WTC11 (cell line): ENCODE measurements at regions not wholly inside any gene's neighbourhood (a gene's known extent, or its start where the extent isn't known, plus 50 kb on each side); places are given as distances from the start of the nearest gene placed in this dataset.

Experiments
- ATAC-seq: fragments of 200-7000 bp; cut with Tn5 transposase; 2 replicates; pipeline ENCODE4 v1.10.0; 2021; ENCODE audit warnings: mild to moderate bottlenecking, moderate library complexity
- CTCF ChIA-PET: fragments of 300-600 bp; sonication (Branson Sonifier 250); formaldehyde crosslinking; loops from one replicate; lab custom pipeline; 2021; ENCODE audit warnings: antibody characterized with exemption; lab: Charles Lee
- POLR2A ChIA-PET: fragments of 350-600 bp; sonication (Branson Sonifier 250); formaldehyde crosslinking; loops from one replicate; lab custom pipeline; 2021; ENCODE audit warnings: antibody characterized with exemption; lab: Charles Lee
- DNase-seq: peaks from one replicate; pipeline ENCODE4 v3.0.0; 2021; ENCODE audit warnings: low spot score
- H3K27ac Mint-ChIP-seq: 2 replicates; pipeline ENCODE4 v1.8.0; 2021; ENCODE audit warnings: mixed read lengths
- H3K27me3 Mint-ChIP-seq: 2 replicates; pipeline ENCODE4 v1.8.0; 2021; ENCODE audit warnings: low read depth, mild to moderate bottlenecking, moderate library complexity, mixed read lengths
- H3K36me3 Mint-ChIP-seq: 2 replicates; pipeline ENCODE4 v1.8.0; 2021; ENCODE audit warnings: mixed read lengths
- H3K4me1 Mint-ChIP-seq: 2 replicates; pipeline ENCODE4 v1.8.0; 2022; ENCODE audit warnings: mixed read lengths
- H3K4me3 Mint-ChIP-seq: 2 replicates; pipeline ENCODE4 v1.8.0; 2021; ENCODE audit warnings: mild to moderate bottlenecking, moderate library complexity, mixed read lengths
- H3K9me3 Mint-ChIP-seq: 2 replicates; pipeline ENCODE4 v1.8.0; 2021; ENCODE audit warnings: mixed read lengths
- ARID4B ChIP-seq: sonication (generic); formaldehyde crosslinking; IDR thresholded peaks from 2 replicates; pipeline ENCODE4 v1.8.0; 2023; ENCODE audit warnings: missing genetic modification reagents, mild to moderate bottlenecking, borderline replicate concordance
- FOXK1 ChIP-seq: sonication (generic); formaldehyde crosslinking; IDR thresholded peaks from 2 replicates; pipeline ENCODE4 v1.8.0; 2022; ENCODE audit warnings: mild to moderate bottlenecking, moderate library complexity, missing genetic modification reagents
- JUN ChIP-seq: sonication (generic); formaldehyde crosslinking; IDR thresholded peaks from 2 replicates; pipeline ENCODE4 v1.8.0; 2023; ENCODE audit warnings: mild to moderate bottlenecking, missing genetic modification reagents
- MXD4 ChIP-seq: fragments of 250-450 bp; sonication (Bioruptor Pico); IDR thresholded peaks from 2 replicates; pipeline ENCODE4 v1.8.0; 2021; ENCODE audit warnings: mild to moderate bottlenecking, moderate library complexity, borderline replicate concordance
- SOX15 ChIP-seq: fragments of 250-450 bp; sonication (Bioruptor Pico); IDR thresholded peaks from 2 replicates; pipeline ENCODE4 v1.9.0; 2021; ENCODE audit warnings: mild to moderate bottlenecking
- ZNF138 ChIP-seq: sonication (generic); formaldehyde crosslinking; conservative IDR thresholded peaks from 2 replicates; pipeline ENCODE4 v1.8.1; 2022; ENCODE audit warnings: mild to moderate bottlenecking, moderate library complexity, missing genetic modification reagents
- ZNF219 ChIP-seq: sonication (generic); formaldehyde crosslinking; IDR thresholded peaks from 2 replicates; pipeline ENCODE4 v1.8.0; 2023; ENCODE audit warnings: missing genetic modification reagents, mild to moderate bottlenecking, borderline replicate concordance
- TF ChIP-seq, protein P1 (sequence below): sonication (generic); formaldehyde crosslinking; IDR thresholded peaks from 2 replicates; pipeline ENCODE4 v1.8.0; 2023; ENCODE audit warnings: mild to moderate bottlenecking, missing genetic modification reagents
- TF ChIP-seq, protein P2 (sequence below): sonication (generic); formaldehyde crosslinking; IDR thresholded peaks from 2 replicates; pipeline ENCODE4 v1.8.1; 2022; ENCODE audit warnings: low read depth, missing genetic modification reagents, borderline replicate concordance
- TF ChIP-seq, protein P3 (sequence below): fragments of 250-450 bp; sonication (Bioruptor Pico); IDR thresholded peaks from 2 replicates; pipeline ENCODE4 v1.9.0; 2021; ENCODE audit warnings: moderate library complexity, mild to moderate bottlenecking, inconsistent platforms, borderline replicate concordance
- TF ChIP-seq, protein P4 (sequence below): sonication (generic); formaldehyde crosslinking; IDR thresholded peaks from 2 replicates; pipeline ENCODE4 v1.8.1; 2023; ENCODE audit warnings: mild to moderate bottlenecking, missing genetic modification reagents, moderate library complexity

DNA sequence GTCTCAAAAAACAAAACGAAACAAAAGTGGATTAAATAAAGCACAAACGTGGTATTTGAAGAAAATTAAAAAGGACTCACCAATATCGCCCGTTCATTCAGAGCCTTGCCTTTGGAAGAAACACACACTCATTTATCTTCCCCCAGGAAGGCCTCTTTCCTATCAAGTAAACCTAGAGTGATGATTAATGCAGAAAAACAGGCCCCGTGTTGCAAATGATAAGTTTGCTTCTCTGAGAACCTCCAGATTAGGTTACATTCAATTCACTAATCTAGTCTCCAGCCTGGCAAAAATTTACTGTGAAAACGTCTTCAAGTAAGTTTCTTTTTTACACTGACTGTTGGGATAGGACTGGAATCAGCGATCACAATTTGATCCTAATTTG is 78.0 kb upstream of the C1GALT1 start:
- ATAC-seq (no peak), DNase-seq (no peak)
- POLR2A ChIA-PET, result no interaction called here
- H3K27me3 Mint-ChIP-seq, result no peaks in the 10 kb centered on the region; the same call in 1 of the 2 replicates
- no peak for TF ChIP-seq ZNF138 (CRISPR knock-in tag)
- TF ChIP-seq ARID4B (CRISPR knock-in tag), result no peak
- TF ChIP-seq JUN (CRISPR knock-in tag), result no peak
- TF ChIP-seq SOX15 (CRISPR knock-in tag), result no peak
- no peak for TF ChIP-seq ZNF219 (CRISPR knock-in tag)
- TF ChIP-seq, protein P1, sequence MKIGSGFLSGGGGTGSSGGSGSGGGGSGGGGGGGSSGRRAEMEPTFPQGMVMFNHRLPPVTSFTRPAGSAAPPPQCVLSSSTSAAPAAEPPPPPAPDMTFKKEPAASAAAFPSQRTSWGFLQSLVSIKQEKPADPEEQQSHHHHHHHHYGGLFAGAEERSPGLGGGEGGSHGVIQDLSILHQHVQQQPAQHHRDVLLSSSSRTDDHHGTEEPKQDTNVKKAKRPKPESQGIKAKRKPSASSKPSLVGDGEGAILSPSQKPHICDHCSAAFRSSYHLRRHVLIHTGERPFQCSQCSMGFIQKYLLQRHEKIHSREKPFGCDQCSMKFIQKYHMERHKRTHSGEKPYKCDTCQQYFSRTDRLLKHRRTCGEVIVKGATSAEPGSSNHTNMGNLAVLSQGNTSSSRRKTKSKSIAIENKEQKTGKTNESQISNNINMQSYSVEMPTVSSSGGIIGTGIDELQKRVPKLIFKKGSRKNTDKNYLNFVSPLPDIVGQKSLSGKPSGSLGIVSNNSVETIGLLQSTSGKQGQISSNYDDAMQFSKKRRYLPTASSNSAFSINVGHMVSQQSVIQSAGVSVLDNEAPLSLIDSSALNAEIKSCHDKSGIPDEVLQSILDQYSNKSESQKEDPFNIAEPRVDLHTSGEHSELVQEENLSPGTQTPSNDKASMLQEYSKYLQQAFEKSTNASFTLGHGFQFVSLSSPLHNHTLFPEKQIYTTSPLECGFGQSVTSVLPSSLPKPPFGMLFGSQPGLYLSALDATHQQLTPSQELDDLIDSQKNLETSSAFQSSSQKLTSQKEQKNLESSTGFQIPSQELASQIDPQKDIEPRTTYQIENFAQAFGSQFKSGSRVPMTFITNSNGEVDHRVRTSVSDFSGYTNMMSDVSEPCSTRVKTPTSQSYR (CRISPR knock-in tag), result no peak
- TF ChIP-seq, protein P2, sequence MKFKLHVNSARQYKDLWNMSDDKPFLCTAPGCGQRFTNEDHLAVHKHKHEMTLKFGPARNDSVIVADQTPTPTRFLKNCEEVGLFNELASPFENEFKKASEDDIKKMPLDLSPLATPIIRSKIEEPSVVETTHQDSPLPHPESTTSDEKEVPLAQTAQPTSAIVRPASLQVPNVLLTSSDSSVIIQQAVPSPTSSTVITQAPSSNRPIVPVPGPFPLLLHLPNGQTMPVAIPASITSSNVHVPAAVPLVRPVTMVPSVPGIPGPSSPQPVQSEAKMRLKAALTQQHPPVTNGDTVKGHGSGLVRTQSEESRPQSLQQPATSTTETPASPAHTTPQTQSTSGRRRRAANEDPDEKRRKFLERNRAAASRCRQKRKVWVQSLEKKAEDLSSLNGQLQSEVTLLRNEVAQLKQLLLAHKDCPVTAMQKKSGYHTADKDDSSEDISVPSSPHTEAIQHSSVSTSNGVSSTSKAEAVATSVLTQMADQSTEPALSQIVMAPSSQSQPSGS (CRISPR knock-in tag), result no peak
- TF ChIP-seq, protein P3, sequence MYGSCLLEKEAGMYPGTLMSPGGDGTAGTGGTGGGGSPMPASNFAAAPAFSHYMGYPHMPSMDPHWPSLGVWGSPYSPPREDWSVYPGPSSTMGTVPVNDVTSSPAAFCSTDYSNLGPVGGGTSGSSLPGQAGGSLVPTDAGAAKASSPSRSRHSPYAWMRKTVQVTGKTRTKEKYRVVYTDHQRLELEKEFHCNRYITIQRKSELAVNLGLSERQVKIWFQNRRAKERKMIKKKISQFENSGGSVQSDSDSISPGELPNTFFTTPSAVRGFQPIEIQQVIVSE (CRISPR knock-in tag), result no peak
- peaks cover 16% of the 10 kb centered on the region for H3K36me3 Mint-ChIP-seq
- H3K4me1 Mint-ChIP-seq, result peaks cover 59% of the 10 kb centered on the region
- H3K9me3 Mint-ChIP-seq, result peaks cover 15% of the 10 kb centered on the region
- no peak overlapping the region for H3K4me3 Mint-ChIP-seq
- H3K27ac Mint-ChIP-seq, result no peak overlapping the region
- CTCF ChIA-PET, result interaction anchor here (0.7 to 1.6 kb wide), 5 partner anchors 75 to 248 kb away, joined by 3 to 8 read pairs (median 4); partner anchors contain the start of gene C1GALT1

DNA sequence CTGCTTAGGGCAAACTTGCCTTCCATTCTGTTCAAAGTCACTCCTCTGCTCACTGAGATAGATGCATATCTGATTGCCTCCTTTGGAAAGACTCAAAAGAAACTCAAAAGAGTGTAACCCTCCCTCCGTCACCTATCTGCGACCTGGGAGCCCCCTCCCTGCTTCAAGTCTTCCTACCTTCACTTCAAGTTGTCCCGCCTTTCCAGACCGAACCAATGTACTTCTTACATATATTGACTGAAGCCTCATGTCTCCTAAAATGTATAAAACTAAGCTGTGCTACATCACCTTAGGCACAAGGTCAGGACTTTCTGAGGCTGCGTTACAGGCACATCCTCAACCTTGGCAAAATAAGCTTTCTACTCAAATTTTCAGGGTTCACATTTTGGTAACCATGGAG is 77.4 kb upstream of the C1GALT1 start:
- Mint-ChIP-seq H3K27me3 (no peaks in the 10 kb centered on the region; the same call in 1 of the 2 replicates), H3K4me1 (peaks cover 52% of the 10 kb centered on the region), H3K27ac (no peak overlapping the region), H3K9me3 (peaks cover 20% of the 10 kb centered on the region), H3K36me3 (peaks cover 23% of the 10 kb centered on the region), H3K4me3 (no peak overlapping the region)
- ChIA-PET POLR2A (interaction anchor here (1.3 kb wide), 1 partner anchor 77 kb away, joined by 6 read pairs; the partner anchor contains the start of gene C1GALT1), CTCF (interaction anchor here (0.8 to 1.7 kb wide), 6 partner anchors 10 to 319 kb away, joined by 3 to 7 read pairs (median 3); partner anchors contain the start of gene C1GALT1)
- TF ChIP-seq, protein P4, sequence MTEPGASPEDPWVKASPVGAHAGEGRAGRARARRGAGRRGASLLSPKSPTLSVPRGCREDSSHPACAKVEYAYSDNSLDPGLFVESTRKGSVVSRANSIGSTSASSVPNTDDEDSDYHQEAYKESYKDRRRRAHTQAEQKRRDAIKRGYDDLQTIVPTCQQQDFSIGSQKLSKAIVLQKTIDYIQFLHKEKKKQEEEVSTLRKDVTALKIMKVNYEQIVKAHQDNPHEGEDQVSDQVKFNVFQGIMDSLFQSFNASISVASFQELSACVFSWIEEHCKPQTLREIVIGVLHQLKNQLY (CRISPR knock-in tag), result no peak
- TF ChIP-seq, protein P2 (CRISPR knock-in tag), result no peak
- no peak for TF ChIP-seq FOXK1
- no peak for TF ChIP-seq MXD4
- no peak for DNase-seq
- ATAC-seq, result no peak
